ENCODE measurements at regions not wholly inside any gene's neighbourhood (a gene's known extent, or its start where the extent isn't known, plus 50 kb on each side); places are given as distances from the start of the nearest gene placed in this dataset.

- Histone ChIP-seq H3K9me3 (no peaks in the 10 kb centered on the region), H3K27me3 (no peaks in the 10 kb centered on the region), H3K36me3 (no peaks in the 10 kb centered on the region), H3K4me3 (no peak overlapping the region), H3K27ac (no peak overlapping the region), H3K4me1 (no peaks in the 10 kb centered on the region)
- intact Hi-C loops (cut with DNase I; ENCODE audit: low total_unique reads), result no loop called here
- DNase-seq (ENCODE audit: low spot score in 2 of 2), result no peak
- TF ChIP-seq POLR2AphosphoS5 (IDR thresholded peaks at IDR 0.05) (no peak), POLR2A (IDR thresholded peaks at IDR 0.05) (no peak)
- TF ChIP-seq, protein P1, sequence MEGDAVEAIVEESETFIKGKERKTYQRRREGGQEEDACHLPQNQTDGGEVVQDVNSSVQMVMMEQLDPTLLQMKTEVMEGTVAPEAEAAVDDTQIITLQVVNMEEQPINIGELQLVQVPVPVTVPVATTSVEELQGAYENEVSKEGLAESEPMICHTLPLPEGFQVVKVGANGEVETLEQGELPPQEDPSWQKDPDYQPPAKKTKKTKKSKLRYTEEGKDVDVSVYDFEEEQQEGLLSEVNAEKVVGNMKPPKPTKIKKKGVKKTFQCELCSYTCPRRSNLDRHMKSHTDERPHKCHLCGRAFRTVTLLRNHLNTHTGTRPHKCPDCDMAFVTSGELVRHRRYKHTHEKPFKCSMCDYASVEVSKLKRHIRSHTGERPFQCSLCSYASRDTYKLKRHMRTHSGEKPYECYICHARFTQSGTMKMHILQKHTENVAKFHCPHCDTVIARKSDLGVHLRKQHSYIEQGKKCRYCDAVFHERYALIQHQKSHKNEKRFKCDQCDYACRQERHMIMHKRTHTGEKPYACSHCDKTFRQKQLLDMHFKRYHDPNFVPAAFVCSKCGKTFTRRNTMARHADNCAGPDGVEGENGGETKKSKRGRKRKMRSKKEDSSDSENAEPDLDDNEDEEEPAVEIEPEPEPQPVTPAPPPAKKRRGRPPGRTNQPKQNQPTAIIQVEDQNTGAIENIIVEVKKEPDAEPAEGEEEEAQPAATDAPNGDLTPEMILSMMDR (IDR thresholded peaks at IDR 0.05), result no peak
Observed at GRCh38 chr1:234752927-234753326, 142.9 kb upstream of the IRF2BP2 start.

GRCh38 chr1:234751678-234752077 lies 141.7 kb upstream of the IRF2BP2 start:
- Histone ChIP-seq H3K27me3 (no peaks in the 10 kb centered on the region), H3K36me3 (no peaks in the 10 kb centered on the region), H3K9me3 (no peaks in the 10 kb centered on the region), H3K27ac (peak overlapping the region; percentile 56 to 69), H3K4me1 (no peaks in the 10 kb centered on the region), H3K4me3 (no peak overlapping the region)
- no peak for DNase-seq (ENCODE audit: low spot score in 2 of 2)
- intact Hi-C loops (cut with DNase I; ENCODE audit: low total_unique reads), result no loop called here
- TF ChIP-seq POLR2AphosphoS5 (IDR thresholded peaks at IDR 0.05) (no peak), POLR2A (IDR thresholded peaks at IDR 0.05) (no peak)
- TF ChIP-seq, protein P1 (IDR thresholded peaks at IDR 0.05), result no peak

GRCh38 chr1:234750922-234751627 lies 141.1 kb upstream of the IRF2BP2 start:
- H3K27ac ChIP-seq, result peak overlapping the region; percentile 56 to 69
- no peak for DNase-seq (ENCODE audit: low spot score in 2 of 2)
- TF ChIP-seq POLR2A (IDR thresholded peaks at IDR 0.05) (no peak), POLR2AphosphoS5 (IDR thresholded peaks at IDR 0.05) (no peak)
- TF ChIP-seq, protein P1 (IDR thresholded peaks at IDR 0.05), result no peak
- no peaks in the 10 kb centered on the region for H3K9me3 ChIP-seq
- no peaks in the 10 kb centered on the region for H3K4me1 ChIP-seq
- no peak overlapping the region for H3K4me3 ChIP-seq
- no peaks in the 10 kb centered on the region for H3K27me3 ChIP-seq
- no peaks in the 10 kb centered on the region for H3K36me3 ChIP-seq
- intact Hi-C loops (cut with DNase I; ENCODE audit: low total_unique reads), result no loop called here

DNA sequence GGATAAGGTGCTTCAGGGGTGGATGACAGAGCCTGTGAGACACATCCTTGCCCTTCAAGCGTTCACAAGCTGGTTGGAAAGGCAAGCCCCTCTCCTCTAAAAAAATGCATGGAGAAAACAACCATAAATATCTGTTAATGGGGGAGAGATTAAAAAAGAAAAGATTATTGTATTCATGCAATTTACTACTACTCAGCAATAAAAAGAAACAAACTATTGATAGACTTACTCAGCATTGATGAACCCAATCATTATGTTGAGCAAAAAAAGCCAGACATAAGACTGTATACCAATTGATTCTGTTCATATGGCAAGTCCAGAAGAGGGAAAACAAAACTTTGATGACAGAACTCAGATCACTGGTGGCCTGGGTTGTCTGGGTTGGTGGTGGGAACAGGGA lies 138.7 kb upstream of the IRF2BP2 start:
- Histone ChIP-seq H3K27ac (no peak overlapping the region), H3K4me3 (no peak overlapping the region), H3K4me1 (peaks cover 0 to 3% of the 10 kb centered on the region in 2 donors), H3K9me3 (no peaks in the 10 kb centered on the region), H3K27me3 (no peaks in the 10 kb centered on the region), H3K36me3 (no peaks in the 10 kb centered on the region)
- TF ChIP-seq, protein P1 (IDR thresholded peaks at IDR 0.05), result no peak
- TF ChIP-seq POLR2AphosphoS5 (IDR thresholded peaks at IDR 0.05) (no peak), POLR2A (IDR thresholded peaks at IDR 0.05) (no peak)
- no peak for DNase-seq (ENCODE audit: low spot score in 2 of 2)
- intact Hi-C loops (cut with DNase I; ENCODE audit: low total_unique reads), result no loop called here

- Histone ChIP-seq H3K9me3 (no peaks in the 10 kb centered on the region), H3K4me1 (peaks cover 0 to 3% of the 10 kb centered on the region in 2 donors), H3K4me3 (no peak overlapping the region), H3K27me3 (no peaks in the 10 kb centered on the region), H3K36me3 (no peaks in the 10 kb centered on the region), H3K27ac (no peak overlapping the region)
- TF ChIP-seq POLR2AphosphoS5 (IDR thresholded peaks at IDR 0.05) (no peak), POLR2A (IDR thresholded peaks at IDR 0.05) (no peak)
- TF ChIP-seq, protein P1 (IDR thresholded peaks at IDR 0.05), result no peak
- intact Hi-C loops (cut with DNase I; ENCODE audit: low total_unique reads), result no loop called here
- DNase-seq (ENCODE audit: low spot score in 2 of 2), result no peak
Observed at GRCh38 chr1:234748066-234748465, 138.1 kb upstream of the IRF2BP2 start.

Data from breast epithelium (tissue), 4 donors.